HG03095 (cell line): ENCODE measurements at regions not wholly inside any gene's neighbourhood (a gene's known extent, or its start where the extent isn't known, plus 50 kb on each side); places are given as distances from the start of the nearest gene placed in this dataset.
"Not testable (repeated sequence)": the region's sequence is repeated elsewhere in the genome, so short reads cannot be mapped to it uniquely, and the experiment has no call there.

ENCODE experiments used
- ATAC-seq: cut with Tn5 transposase; IDR thresholded peaks from one replicate; pipeline ENCODE4 v1.9.1; 2021; ENCODE audit warnings: moderate library complexity; ENCODE audit not compliant: unreplicated experiment

- not testable (repeated sequence) for ATAC-seq
These were observed 59.0 kb upstream of the NUTM2F start for GRCh38 chr9:94387338-94388010.

- ATAC-seq, result not testable (repeated sequence)
These were observed 59.6 kb upstream of the NUTM2F start for GRCh38 chr9:94388011-94388406.

- not testable (repeated sequence) for ATAC-seq
These were observed 62.1 kb upstream of the NUTM2F start for GRCh38 chr9:94390425-94391098.

GRCh38 chr9:94392971-94393624, 64.7 kb upstream of the NUTM2F start:
- not testable (repeated sequence) for ATAC-seq

- peak; percentile 54 for ATAC-seq
These were observed 69.4 kb upstream of the NUTM2F start for GRCh38 chr9:94397766-94398379.

GRCh38 chr9:94400461-94400860, 72.0 kb upstream of the NUTM2F start:
- not testable (repeated sequence) for ATAC-seq

GRCh38 chr9:94402795-94403194, 74.4 kb upstream of the NUTM2F start:
- ATAC-seq, result not testable (repeated sequence)

- ATAC-seq, result not testable (repeated sequence)
These were observed 75.1 kb upstream of the NUTM2F start for GRCh38 chr9:94403571-94403970.

GRCh38 chr9:94413665-94414064, 85.2 kb upstream of the NUTM2F start:
- not testable (repeated sequence) for ATAC-seq

GRCh38 chr9:94415111-94415510, 86.7 kb upstream of the NUTM2F start:
- not testable (repeated sequence) for ATAC-seq

GRCh38 chr9:94420098-94420497, 91.7 kb upstream of the NUTM2F start:
- not testable (repeated sequence) for ATAC-seq

- not testable (repeated sequence) for ATAC-seq
These were observed 93.5 kb upstream of the NUTM2F start for GRCh38 chr9:94421951-94422350.

GRCh38 chr9:94425312-94425711, 96.9 kb upstream of the NUTM2F start:
- ATAC-seq, result not testable (repeated sequence)

GRCh38 chr9:94437128-94437527, 108.7 kb upstream of the NUTM2F start:
- ATAC-seq, result not testable (repeated sequence)

GRCh38 chr9:94438336-94438735, 109.9 kb upstream of the NUTM2F start:
- not testable (repeated sequence) for ATAC-seq

GRCh38 chr9:94441146-94441545, 112.7 kb upstream of the NUTM2F start:
- ATAC-seq, result not testable (repeated sequence)

GRCh38 chr9:94441796-94442195, 113.1 kb upstream of the PCAT7 start:
- no peak for ATAC-seq

- no peak for ATAC-seq
These were observed 111.7 kb upstream of the PCAT7 start for GRCh38 chr9:94443032-94443722.

- no peak for ATAC-seq
These were observed 109.0 kb upstream of the PCAT7 start for GRCh38 chr9:94445863-94446262.

GRCh38 chr9:94449486-94449885, 105.4 kb upstream of the PCAT7 start:
- ATAC-seq, result no peak

- no peak for ATAC-seq
These were observed 90.1 kb upstream of the PCAT7 start for GRCh38 chr9:94464790-94465189.
